B cell (primary cell): ENCODE measurements at regions not wholly inside any gene's neighbourhood (a gene's known extent, or its start where the extent isn't known, plus 50 kb on each side); places are given as distances from the start of the nearest gene placed in this dataset.

Source experiments
- ATAC-seq: fragments of 200-7000 bp; cut with Tn5 transposase; one replicate; pipeline ENCODE4 v1.10.0; 2021; ENCODE audit warnings: low read depth, mild to moderate bottlenecking, moderate number of reproducible peaks, moderate library complexity
- CTCF ChIA-PET: fragments of 350-600 bp; sonication (Branson Sonifier 250); formaldehyde crosslinking; loops from one replicate; lab custom pipeline; 2021; ENCODE audit warnings: antibody characterized with exemption, inconsistent platforms; lab: Charles Lee
- POLR2A ChIA-PET: fragments of 350-600 bp; sonication (Branson Sonifier 250); formaldehyde crosslinking; loops from one replicate; lab custom pipeline; 2021; ENCODE audit warnings: antibody characterized with exemption; lab: Charles Lee
- DNase-seq: peaks from one replicate; pipeline ENCODE4 v3.0.0; 2013
- H2AFZ ChIP-seq: 2 replicates; pipeline ENCODE4 v1.6.1; 2012; ENCODE audit warnings: mild to moderate bottlenecking, low read depth, low read length; ENCODE audit not compliant: insufficient read depth, poor library complexity, severe bottlenecking
- H3K27ac ChIP-seq, 2 donors: 1 replicate in 1 of 2; 2 replicates in 1 of 2; pipeline ENCODE4 v1.5.1; 2012 to 2013; ENCODE audit warnings: low read length in 2 of 2, mild to moderate bottlenecking in 2 of 2, moderate library complexity in 1 of 2
- H3K27me3 ChIP-seq, 4 experiments: fragments of 200-600 bp in 1 of 4; sonication (generic) in 1 of 4; replicated peaks in 1 of 4; 1 replicate in 2 of 4; 2 replicates in 2 of 4; pipeline versions ENCODE4 v1.6.1 to v1.7.0; 2013 to 2016; ENCODE audit warnings: low read length in 3 of 4, mild to moderate bottlenecking in 2 of 4, mixed read lengths in 1 of 4, moderate library complexity in 1 of 4; ENCODE audit not compliant: insufficient read depth in 4 of 4, control insufficient read depth in 3 of 4; ENCODE audit errors: control extremely low read depth in 1 of 4
- H3K36me3 ChIP-seq, 2 experiments: replicated peaks in 1 of 2; 1 replicate in 1 of 2; 2 replicates in 1 of 2; pipeline versions ENCODE4 v1.6.1 to v1.7.1; 2013; ENCODE audit warnings: low read length in 1 of 2; ENCODE audit not compliant: insufficient read depth in 2 of 2, control insufficient read depth in 1 of 2; ENCODE audit errors: control extremely low read depth in 1 of 2, extremely low read depth in 1 of 2
- H3K4me1 ChIP-seq, 2 donors: fragments of 200-600 bp in 1 of 2; sonication (generic) in 1 of 2; 1 replicate in 1 of 2; 2 replicates in 1 of 2; pipeline versions ENCODE4 v1.5.1 to v1.6.1; 2013 to 2017; ENCODE audit warnings: low read length in 2 of 2; ENCODE audit not compliant: control insufficient read depth in 2 of 2, insufficient read depth in 2 of 2
- H3K4me2 ChIP-seq: replicated peaks from 2 replicates; pipeline ENCODE3; 2012; ENCODE audit warnings: mild to moderate bottlenecking, low read depth, low read length; ENCODE audit not compliant: poor library complexity, severe bottlenecking
- H3K4me3 ChIP-seq, 5 experiments: fragments of 200-600 bp in 1 of 5; sonication (generic) in 1 of 5; 1 replicate in 3 of 5; 2 replicates in 2 of 5; pipeline versions ENCODE4 v1.5.1 to v1.7.0; 2011 to 2016; ENCODE audit warnings: low read length in 4 of 5, mild to moderate bottlenecking in 4 of 5, low read depth in 2 of 5, control low read depth in 1 of 5, moderate library complexity in 1 of 5; ENCODE audit not compliant: insufficient read depth in 1 of 5; ENCODE audit errors: control extremely low read depth in 1 of 5, extremely low read depth in 1 of 5
- H3K79me2 ChIP-seq: fragments of 200-600 bp; sonication (generic); one replicate; pipeline ENCODE4 v1.6.0; 2016; ENCODE audit warnings: low read length; ENCODE audit not compliant: control insufficient read depth, insufficient read depth
- H3K9ac ChIP-seq: fragments of 200-600 bp; sonication (generic); 2 replicates; pipeline ENCODE4 v1.6.1; 2017; ENCODE audit warnings: mild to moderate bottlenecking, low read length, moderate library complexity
- H3K9me3 ChIP-seq, 3 donors: one replicate each; pipeline versions ENCODE4 v1.6.1 to v1.7.1; 2013; ENCODE audit warnings: low read length in 2 of 3; ENCODE audit not compliant: control insufficient read depth in 2 of 3, insufficient read depth in 1 of 3; ENCODE audit errors: control extremely low read depth in 1 of 3
- H4K20me1 ChIP-seq: 2 replicates; pipeline ENCODE4 v1.6.0; 2012; ENCODE audit warnings: mild to moderate bottlenecking, low read length; ENCODE audit not compliant: insufficient read depth, control insufficient read depth, poor library complexity, severe bottlenecking
- H3K27ac Mint-ChIP-seq: one replicate; pipeline ENCODE4 v1.8.0; 2021; ENCODE audit warnings: mixed read lengths
- H3K27me3 Mint-ChIP-seq: one replicate; pipeline ENCODE4 v1.8.0; 2021; ENCODE audit warnings: mixed read lengths
- H3K4me1 Mint-ChIP-seq: one replicate; pipeline ENCODE4 v1.8.0; 2021; ENCODE audit warnings: mixed read lengths
- H3K4me3 Mint-ChIP-seq: one replicate; pipeline ENCODE4 v1.8.0; 2021; ENCODE audit warnings: mixed read lengths
- H3K9me3 Mint-ChIP-seq: one replicate; pipeline ENCODE4 v1.8.0; 2022; ENCODE audit warnings: mixed read lengths; ENCODE audit not compliant: insufficient read depth
- CTCF ChIP-seq: fragments of 200-600 bp; IDR thresholded peaks from one replicate; pipeline ENCODE4 v1.8.0; 2022; ENCODE audit warnings: antibody characterized with exemption, mild to moderate bottlenecking
- EZH2 ChIP-seq: IDR thresholded peaks from 2 replicates; pipeline ENCODE4 v1.6.1; 2012; ENCODE audit warnings: borderline replicate concordance, low read depth, mild to moderate bottlenecking, moderate library complexity, low read length; ENCODE audit not compliant: insufficient read depth, poor library complexity, severe bottlenecking
- WGBS: methylation state at CpG from one replicate; pipeline ENCODE4 v1.1.5; 2013; ENCODE audit warnings: missing lambda C conversion rate; ENCODE audit not compliant: insufficient coverage; 5-methylcytosine and 5-hydroxymethylcytosine counted together
- intact Hi-C: fragments of 100-400 bp; cut with micrococcal nuclease; formaldehyde crosslinking; loops from one replicate; pipeline ENCODE4 v1.10.0; 2022

- Histone ChIP-seq H3K79me2 (no peaks in the 10 kb centered on the region), H3K9ac (no peak overlapping the region), H3K4me3 (no peak overlapping the region), H2AFZ (no peak overlapping the region), H3K4me1 (no peaks in the 10 kb centered on the region), H3K36me3 (no peaks in the 10 kb centered on the region), H3K27ac (no peak overlapping the region), H3K4me2 (no peak overlapping the region), H3K27me3 (no peaks in the 10 kb centered on the region), H3K9me3 (no peaks in the 10 kb centered on the region), H4K20me1 (no peaks in the 10 kb centered on the region)
- ChIA-PET CTCF (no interaction called here), POLR2A (no interaction called here)
- ATAC-seq (no peak), DNase-seq (no peak)
- no CpG with 5 or more reads among the region's 3 CpGs for WGBS
- H3K9me3 Mint-ChIP-seq: no peaks in the 10 kb centered on the region
- TF ChIP-seq EZH2 (no peak), CTCF (no peak)
- intact Hi-C loops: no loop called here
- no peak overlapping the region for H3K4me3 Mint-ChIP-seq
- H3K4me1 Mint-ChIP-seq: no peaks in the 10 kb centered on the region
- H3K27ac Mint-ChIP-seq: no peak overlapping the region
- H3K27me3 Mint-ChIP-seq: no peaks in the 10 kb centered on the region
These were observed 660.5 kb upstream of the MAN1A1 start for GRCh38 chr6:120010075-120010474.

GRCh38 chr6:120005292-120005976 lies 655.9 kb upstream of the MAN1A1 start:
- no peak overlapping the region for H3K4me2 ChIP-seq
- H4K20me1 ChIP-seq: no peaks in the 10 kb centered on the region
- H3K27me3 Mint-ChIP-seq: no peaks in the 10 kb centered on the region

More at GRCh38 chr6:120005292-120005976, 655.9 kb upstream of the MAN1A1 start:
- POLR2A ChIA-PET: no interaction called here
- ATAC-seq: no peak
- H3K9ac ChIP-seq: no peak overlapping the region
- CTCF ChIA-PET: no interaction called here
- H3K9me3 ChIP-seq: no peaks in the 10 kb centered on the region
- no peaks in the 10 kb centered on the region for H3K36me3 ChIP-seq
- TF ChIP-seq EZH2 (no peak), CTCF (no peak)
- DNase-seq: no peak
- no peak overlapping the region for H3K4me3 Mint-ChIP-seq
- intact Hi-C loops: no loop called here
- no peak overlapping the region for H3K27ac ChIP-seq
- no peak overlapping the region for H2AFZ ChIP-seq
- H3K4me1 Mint-ChIP-seq: no peaks in the 10 kb centered on the region
- no peaks in the 10 kb centered on the region for H3K79me2 ChIP-seq
- H3K27me3 ChIP-seq: no peaks in the 10 kb centered on the region
- H3K4me1 ChIP-seq: no peaks in the 10 kb centered on the region
- no peak overlapping the region for H3K27ac Mint-ChIP-seq
- H3K9me3 Mint-ChIP-seq: no peaks in the 10 kb centered on the region
- H3K4me3 ChIP-seq: no peak overlapping the region
- 95% methylated on average over 10 of the region's 12 CpGs for WGBS
